ENCODE measurements at regions not wholly inside any gene's neighbourhood (a gene's known extent, or its start where the extent isn't known, plus 50 kb on each side); places are given as distances from the start of the nearest gene placed in this dataset.

DNA sequence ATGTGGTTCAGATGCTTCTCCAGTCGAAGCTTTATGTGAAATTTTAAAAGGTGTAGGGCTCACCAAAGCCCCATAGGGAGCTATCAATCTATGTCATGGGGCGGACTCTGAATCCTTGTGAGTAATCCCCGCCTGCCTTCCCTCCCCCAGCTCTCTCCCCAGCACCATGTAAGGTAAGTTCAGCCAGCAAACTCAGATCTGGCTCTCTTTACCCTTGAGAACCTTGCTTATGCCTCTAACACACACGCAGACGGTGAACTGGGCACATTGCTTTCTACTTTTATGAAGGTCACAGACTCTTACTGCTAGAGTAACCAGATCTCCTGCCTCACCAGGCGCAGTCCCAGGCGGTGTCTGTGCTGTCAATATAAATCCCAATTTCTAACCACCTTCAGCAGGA, 82.6 kb upstream of the CNKSR3 start:
- no peak for TF ChIP-seq POLR2A (IDR thresholded peaks at IDR 0.05)
- TF ChIP-seq, protein P1, sequence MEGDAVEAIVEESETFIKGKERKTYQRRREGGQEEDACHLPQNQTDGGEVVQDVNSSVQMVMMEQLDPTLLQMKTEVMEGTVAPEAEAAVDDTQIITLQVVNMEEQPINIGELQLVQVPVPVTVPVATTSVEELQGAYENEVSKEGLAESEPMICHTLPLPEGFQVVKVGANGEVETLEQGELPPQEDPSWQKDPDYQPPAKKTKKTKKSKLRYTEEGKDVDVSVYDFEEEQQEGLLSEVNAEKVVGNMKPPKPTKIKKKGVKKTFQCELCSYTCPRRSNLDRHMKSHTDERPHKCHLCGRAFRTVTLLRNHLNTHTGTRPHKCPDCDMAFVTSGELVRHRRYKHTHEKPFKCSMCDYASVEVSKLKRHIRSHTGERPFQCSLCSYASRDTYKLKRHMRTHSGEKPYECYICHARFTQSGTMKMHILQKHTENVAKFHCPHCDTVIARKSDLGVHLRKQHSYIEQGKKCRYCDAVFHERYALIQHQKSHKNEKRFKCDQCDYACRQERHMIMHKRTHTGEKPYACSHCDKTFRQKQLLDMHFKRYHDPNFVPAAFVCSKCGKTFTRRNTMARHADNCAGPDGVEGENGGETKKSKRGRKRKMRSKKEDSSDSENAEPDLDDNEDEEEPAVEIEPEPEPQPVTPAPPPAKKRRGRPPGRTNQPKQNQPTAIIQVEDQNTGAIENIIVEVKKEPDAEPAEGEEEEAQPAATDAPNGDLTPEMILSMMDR (IDR thresholded peaks at IDR 0.05) = no peak
